ENCODE measurements at regions not wholly inside any gene's neighbourhood (a gene's known extent, or its start where the extent isn't known, plus 50 kb on each side); places are given as distances from the start of the nearest gene placed in this dataset.

DNA sequence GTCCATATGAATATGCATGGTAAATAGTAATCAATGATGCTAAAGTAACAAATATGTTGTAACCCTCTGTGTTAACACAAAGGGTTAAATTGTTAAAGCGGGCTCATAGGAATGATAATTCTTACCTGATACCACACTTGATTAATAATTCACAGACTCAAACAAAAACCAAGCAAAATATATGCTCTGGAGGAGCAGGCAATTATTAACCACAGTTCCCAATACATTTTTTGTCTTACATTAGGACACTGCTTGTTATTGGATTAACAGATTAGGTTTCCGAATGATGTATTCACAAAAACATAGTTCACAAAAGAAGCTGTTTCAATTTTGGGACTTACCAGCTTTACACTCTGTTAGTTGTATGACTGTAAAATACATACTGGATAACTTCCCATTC, 300.9 kb upstream of the LRRTM4 start:
- Histone ChIP-seq H3K9me2 (replicated peaks; ENCODE audit: low read depth, low read length) (no peaks in the 10 kb centered on the region), H3K4me2 (ENCODE audit: low read depth, low read length, poor library complexity, severe bottlenecking) (no peak overlapping the region), H3K9ac (ENCODE audit: low read depth, low read length, poor library complexity, severe bottlenecking) (no peak overlapping the region), H3K4me3 (ENCODE audit: low read length, poor library complexity, severe bottlenecking) (no peak overlapping the region), H3F3A (ENCODE audit: low read depth) (no peaks in the 10 kb centered on the region), H4K20me1 (ENCODE audit: insufficient read depth, low read length, poor library complexity, severe bottlenecking) (no peaks in the 10 kb centered on the region), H3K4me1 (ENCODE audit: insufficient read depth, low read length, poor library complexity, severe bottlenecking) (no peaks in the 10 kb centered on the region), H3K27me3 (ENCODE audit: insufficient read depth, low read length, poor library complexity, severe bottlenecking) (no peaks in the 10 kb centered on the region), H3K36me3 (ENCODE audit: insufficient read depth, low read length) (no peaks in the 10 kb centered on the region), H3K9me3 (ENCODE audit: insufficient read depth, low read depth, low read length) (no peaks in the 10 kb centered on the region), H2AFZ (ENCODE audit: low read length) (no peak overlapping the region), H3K79me2 (ENCODE audit: insufficient read depth, low read length) (no peaks in the 10 kb centered on the region)
- TF ChIP-seq EZH2phosphoT487 (IDR thresholded peaks at IDR 0.05; ENCODE audit: borderline replicate concordance): no peak
- TF ChIP-seq, protein P1, sequence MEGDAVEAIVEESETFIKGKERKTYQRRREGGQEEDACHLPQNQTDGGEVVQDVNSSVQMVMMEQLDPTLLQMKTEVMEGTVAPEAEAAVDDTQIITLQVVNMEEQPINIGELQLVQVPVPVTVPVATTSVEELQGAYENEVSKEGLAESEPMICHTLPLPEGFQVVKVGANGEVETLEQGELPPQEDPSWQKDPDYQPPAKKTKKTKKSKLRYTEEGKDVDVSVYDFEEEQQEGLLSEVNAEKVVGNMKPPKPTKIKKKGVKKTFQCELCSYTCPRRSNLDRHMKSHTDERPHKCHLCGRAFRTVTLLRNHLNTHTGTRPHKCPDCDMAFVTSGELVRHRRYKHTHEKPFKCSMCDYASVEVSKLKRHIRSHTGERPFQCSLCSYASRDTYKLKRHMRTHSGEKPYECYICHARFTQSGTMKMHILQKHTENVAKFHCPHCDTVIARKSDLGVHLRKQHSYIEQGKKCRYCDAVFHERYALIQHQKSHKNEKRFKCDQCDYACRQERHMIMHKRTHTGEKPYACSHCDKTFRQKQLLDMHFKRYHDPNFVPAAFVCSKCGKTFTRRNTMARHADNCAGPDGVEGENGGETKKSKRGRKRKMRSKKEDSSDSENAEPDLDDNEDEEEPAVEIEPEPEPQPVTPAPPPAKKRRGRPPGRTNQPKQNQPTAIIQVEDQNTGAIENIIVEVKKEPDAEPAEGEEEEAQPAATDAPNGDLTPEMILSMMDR (conservative IDR thresholded peaks at IDR 0.05; ENCODE audit: low read length): no peak

DNA sequence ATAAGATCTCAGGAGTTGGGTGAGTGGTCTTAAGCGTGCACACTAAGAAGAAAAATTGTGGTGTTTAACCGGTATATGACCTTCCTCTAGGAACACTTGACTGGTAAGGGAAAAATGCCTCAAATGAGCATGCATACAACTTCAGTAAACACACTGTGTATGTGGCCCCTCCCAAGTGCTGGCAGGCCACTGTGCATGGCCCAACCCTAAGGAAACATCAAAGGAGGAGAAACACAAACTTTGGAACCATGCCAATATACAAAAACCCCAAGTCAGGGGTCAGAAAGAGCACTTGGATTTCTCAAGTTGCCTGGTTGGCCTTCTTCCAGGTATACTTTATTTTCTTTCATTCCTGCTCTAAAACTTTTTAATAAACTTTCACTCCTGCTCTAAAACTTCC, 308.9 kb upstream of the LRRTM4 start:
- Histone ChIP-seq H3K9me2 (replicated peaks; ENCODE audit: low read depth, low read length) (no peaks in the 10 kb centered on the region), H3K36me3 (ENCODE audit: insufficient read depth, low read length) (no peaks in the 10 kb centered on the region), H2AFZ (ENCODE audit: low read length) (no peak overlapping the region), H3K79me2 (ENCODE audit: insufficient read depth, low read length) (no peaks in the 10 kb centered on the region), H3K9me3 (ENCODE audit: insufficient read depth, low read depth, low read length) (peaks cover 11% of the 10 kb centered on the region; the same call in 1 of the 2 replicates), H4K20me1 (ENCODE audit: insufficient read depth, low read length, poor library complexity, severe bottlenecking) (no peaks in the 10 kb centered on the region), H3K4me3 (ENCODE audit: low read length, poor library complexity, severe bottlenecking) (no peak overlapping the region), H3K27me3 (ENCODE audit: insufficient read depth, low read length, poor library complexity, severe bottlenecking) (no peaks in the 10 kb centered on the region), H3K4me2 (ENCODE audit: low read depth, low read length, poor library complexity, severe bottlenecking) (no peak overlapping the region), H3K9ac (ENCODE audit: low read depth, low read length, poor library complexity, severe bottlenecking) (no peak overlapping the region), H3F3A (ENCODE audit: low read depth) (no peaks in the 10 kb centered on the region), H3K4me1 (ENCODE audit: insufficient read depth, low read length, poor library complexity, severe bottlenecking) (no peaks in the 10 kb centered on the region)
- no peak for TF ChIP-seq EZH2phosphoT487 (IDR thresholded peaks at IDR 0.05; ENCODE audit: borderline replicate concordance)
- TF ChIP-seq, protein P1 (conservative IDR thresholded peaks at IDR 0.05; ENCODE audit: low read length): no peak

DNA sequence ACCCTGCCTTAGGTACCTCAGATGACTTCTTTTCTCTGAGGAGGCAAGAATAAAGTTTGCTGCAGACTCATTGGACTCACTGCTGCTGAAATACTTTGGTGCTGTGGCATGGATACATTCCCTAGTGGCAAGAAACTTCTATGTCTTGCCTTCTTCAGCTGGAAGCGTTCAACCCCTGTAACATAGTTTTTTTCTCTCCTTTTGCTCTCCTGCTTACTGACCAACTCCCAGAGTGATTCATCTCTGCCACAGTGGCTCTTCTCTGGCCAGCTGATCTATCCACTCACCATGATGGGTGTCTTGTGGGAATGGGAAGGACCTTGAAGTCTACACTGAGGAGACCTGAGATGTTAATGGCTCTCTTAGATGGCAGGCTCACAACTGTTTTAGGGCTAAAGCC, 309.3 kb upstream of the LRRTM4 start:
- Histone ChIP-seq H3K27me3 (ENCODE audit: insufficient read depth, low read length, poor library complexity, severe bottlenecking) (no peaks in the 10 kb centered on the region), H3F3A (ENCODE audit: low read depth) (no peaks in the 10 kb centered on the region), H3K4me3 (ENCODE audit: low read length, poor library complexity, severe bottlenecking) (no peak overlapping the region)

More for the DNA sequence above, 309.3 kb upstream of the LRRTM4 start:
- peaks cover 11% of the 10 kb centered on the region; the same call in 1 of the 2 replicates for H3K9me3 ChIP-seq (ENCODE audit: insufficient read depth, low read depth, low read length)
- no peaks in the 10 kb centered on the region for H3K79me2 ChIP-seq (ENCODE audit: insufficient read depth, low read length)
- TF ChIP-seq, protein P1 (conservative IDR thresholded peaks at IDR 0.05; ENCODE audit: low read length): no peak
- TF ChIP-seq EZH2phosphoT487 (IDR thresholded peaks at IDR 0.05; ENCODE audit: borderline replicate concordance): no peak
- no peaks in the 10 kb centered on the region for H3K9me2 ChIP-seq (replicated peaks; ENCODE audit: low read depth, low read length)
- H2AFZ ChIP-seq (ENCODE audit: low read length): no peak overlapping the region
- H3K4me2 ChIP-seq (ENCODE audit: low read depth, low read length, poor library complexity, severe bottlenecking): no peak overlapping the region
- H4K20me1 ChIP-seq (ENCODE audit: insufficient read depth, low read length, poor library complexity, severe bottlenecking): no peaks in the 10 kb centered on the region
- H3K9ac ChIP-seq (ENCODE audit: low read depth, low read length, poor library complexity, severe bottlenecking): no peak overlapping the region
- H3K4me1 ChIP-seq (ENCODE audit: insufficient read depth, low read length, poor library complexity, severe bottlenecking): no peaks in the 10 kb centered on the region
- no peaks in the 10 kb centered on the region for H3K36me3 ChIP-seq (ENCODE audit: insufficient read depth, low read length)

Data from Loucy (cell line).